B cell (primary cell): ENCODE measurements at regions not wholly inside any gene's neighbourhood (a gene's known extent, or its start where the extent isn't known, plus 50 kb on each side); places are given as distances from the start of the nearest gene placed in this dataset.

Source experiments
- CTCF ChIP-seq: fragments of 200-600 bp; IDR thresholded peaks from one replicate; pipeline ENCODE4 v1.8.0; 2022; ENCODE audit warnings: antibody characterized with exemption, mild to moderate bottlenecking
- EZH2 ChIP-seq: IDR thresholded peaks from 2 replicates; pipeline ENCODE4 v1.6.1; 2012; ENCODE audit warnings: borderline replicate concordance, low read depth, mild to moderate bottlenecking, moderate library complexity, low read length; ENCODE audit not compliant: insufficient read depth, poor library complexity, severe bottlenecking

GRCh38 chr3:124438813-124439212 is 291.4 kb upstream of the UMPS start:
- no peak for TF ChIP-seq CTCF
- TF ChIP-seq EZH2 = no peak
